ENCODE measurements at regions not wholly inside any gene's neighbourhood (a gene's known extent, or its start where the extent isn't known, plus 50 kb on each side); places are given as distances from the start of the nearest gene placed in this dataset.

DNA sequence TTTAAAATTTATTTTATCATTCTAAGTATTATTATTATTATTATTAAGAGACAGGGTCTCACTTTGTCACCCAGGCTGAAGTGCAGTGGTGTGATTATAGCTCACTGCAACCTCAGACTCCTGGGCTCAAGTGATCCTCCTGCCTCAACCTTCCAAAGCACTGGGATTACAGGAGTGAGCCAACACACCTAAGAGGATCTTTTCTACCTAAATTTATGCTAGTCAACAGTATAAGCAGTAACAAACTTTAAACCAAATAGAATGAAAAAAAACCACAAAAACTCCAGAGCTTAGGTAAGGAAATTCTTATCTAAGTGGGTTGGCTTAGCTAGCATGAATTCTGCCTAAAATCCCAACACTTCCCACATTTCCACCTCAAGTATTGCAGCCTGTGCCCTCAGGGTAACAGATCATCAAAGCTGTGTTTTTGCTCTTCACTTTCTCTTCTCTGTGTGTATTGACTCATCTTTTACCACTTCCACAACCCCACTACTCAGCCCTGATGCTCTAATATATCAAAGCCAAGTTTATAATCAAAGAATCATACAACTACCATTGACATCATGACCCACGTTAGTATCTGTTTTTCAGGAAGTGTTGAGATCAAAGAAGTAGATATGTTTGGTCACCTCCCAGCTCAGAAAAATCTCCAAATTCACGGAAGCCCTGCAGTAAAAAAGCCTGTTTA is 93.7 kb upstream of the SPON1 start:
- no peak for TF ChIP-seq POLR2AphosphoS5 (IDR thresholded peaks at IDR 0.05)
- TF ChIP-seq POLR2A (IDR thresholded peaks at IDR 0.05), result no peak
- TF ChIP-seq, protein P1, sequence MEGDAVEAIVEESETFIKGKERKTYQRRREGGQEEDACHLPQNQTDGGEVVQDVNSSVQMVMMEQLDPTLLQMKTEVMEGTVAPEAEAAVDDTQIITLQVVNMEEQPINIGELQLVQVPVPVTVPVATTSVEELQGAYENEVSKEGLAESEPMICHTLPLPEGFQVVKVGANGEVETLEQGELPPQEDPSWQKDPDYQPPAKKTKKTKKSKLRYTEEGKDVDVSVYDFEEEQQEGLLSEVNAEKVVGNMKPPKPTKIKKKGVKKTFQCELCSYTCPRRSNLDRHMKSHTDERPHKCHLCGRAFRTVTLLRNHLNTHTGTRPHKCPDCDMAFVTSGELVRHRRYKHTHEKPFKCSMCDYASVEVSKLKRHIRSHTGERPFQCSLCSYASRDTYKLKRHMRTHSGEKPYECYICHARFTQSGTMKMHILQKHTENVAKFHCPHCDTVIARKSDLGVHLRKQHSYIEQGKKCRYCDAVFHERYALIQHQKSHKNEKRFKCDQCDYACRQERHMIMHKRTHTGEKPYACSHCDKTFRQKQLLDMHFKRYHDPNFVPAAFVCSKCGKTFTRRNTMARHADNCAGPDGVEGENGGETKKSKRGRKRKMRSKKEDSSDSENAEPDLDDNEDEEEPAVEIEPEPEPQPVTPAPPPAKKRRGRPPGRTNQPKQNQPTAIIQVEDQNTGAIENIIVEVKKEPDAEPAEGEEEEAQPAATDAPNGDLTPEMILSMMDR (IDR thresholded peaks at IDR 0.05), result no peak
- no peak for TF ChIP-seq EP300 (IDR thresholded peaks at IDR 0.05)

All from upper lobe of left lung (tissue), 4 donors.